Stromal cell of bone marrow (primary cell): ENCODE measurements at regions not wholly inside any gene's neighbourhood (a gene's known extent, or its start where the extent isn't known, plus 50 kb on each side); places are given as distances from the start of the nearest gene placed in this dataset.

Experiments used
- DNase-seq: peaks from one replicate; pipeline ENCODE4 v3.0.0-alpha.2; 2012; ENCODE audit warnings: low read depth

DNA sequence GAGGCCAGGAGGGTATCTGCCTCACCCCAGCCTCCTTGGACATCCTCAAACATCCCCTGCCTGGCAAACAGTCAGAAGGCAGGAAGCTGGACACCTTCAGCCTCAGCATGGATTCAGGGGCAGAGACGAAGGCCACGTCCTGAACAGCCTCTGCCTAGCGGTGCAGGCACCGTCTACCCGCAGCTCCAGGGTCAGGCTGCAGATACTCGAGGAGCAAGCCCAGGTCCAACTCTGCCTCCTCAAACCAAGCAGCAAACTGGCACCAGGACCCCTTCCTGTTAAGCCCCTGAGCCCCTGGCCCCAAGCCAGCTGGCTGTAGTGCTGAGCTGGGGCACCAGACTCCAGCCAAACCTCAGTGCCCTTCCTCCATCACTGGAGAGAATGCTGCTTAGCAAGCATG, 494.7 kb downstream of the NPHP4 start:
- DNase-seq = no peak

DNA sequence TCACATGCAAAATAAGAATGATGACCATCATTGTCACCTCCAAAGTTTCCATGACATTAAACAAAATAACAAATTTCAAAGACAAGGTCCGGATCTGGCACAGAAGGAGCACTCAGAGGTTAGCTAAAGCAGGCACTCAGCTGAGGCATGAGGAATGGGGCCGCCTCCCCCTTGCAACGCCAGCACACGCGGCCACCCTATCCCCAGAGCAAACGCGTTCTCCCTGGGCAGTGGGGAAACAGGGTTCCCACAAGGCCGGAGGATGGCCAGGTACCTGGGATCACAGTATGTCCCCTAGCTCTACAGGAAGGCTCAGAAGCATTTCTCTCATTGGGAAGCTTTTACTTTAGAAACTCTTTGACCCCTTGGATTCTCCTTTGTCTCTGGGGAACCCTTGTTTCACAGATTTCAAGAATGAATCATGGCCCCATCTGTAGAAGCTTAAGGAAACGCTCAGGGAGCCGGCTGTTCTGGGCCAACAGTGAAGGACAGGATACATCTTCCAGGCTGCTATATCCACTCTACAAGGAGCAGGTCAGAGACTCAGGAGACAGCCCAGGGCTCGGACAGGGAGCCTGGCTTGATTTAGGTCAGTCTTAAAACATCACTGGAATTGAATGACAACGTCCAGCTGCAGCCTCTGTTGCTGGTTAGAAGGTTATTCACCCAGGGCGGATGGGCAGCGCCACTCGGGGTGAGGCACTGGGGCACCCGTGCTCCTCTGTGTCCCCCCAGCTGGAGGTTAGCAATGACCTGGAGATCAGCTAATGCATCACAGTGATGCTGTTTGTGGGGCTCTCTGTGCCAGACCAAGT, 496.4 kb downstream of the NPHP4 start:
- no peak for DNase-seq

DNA sequence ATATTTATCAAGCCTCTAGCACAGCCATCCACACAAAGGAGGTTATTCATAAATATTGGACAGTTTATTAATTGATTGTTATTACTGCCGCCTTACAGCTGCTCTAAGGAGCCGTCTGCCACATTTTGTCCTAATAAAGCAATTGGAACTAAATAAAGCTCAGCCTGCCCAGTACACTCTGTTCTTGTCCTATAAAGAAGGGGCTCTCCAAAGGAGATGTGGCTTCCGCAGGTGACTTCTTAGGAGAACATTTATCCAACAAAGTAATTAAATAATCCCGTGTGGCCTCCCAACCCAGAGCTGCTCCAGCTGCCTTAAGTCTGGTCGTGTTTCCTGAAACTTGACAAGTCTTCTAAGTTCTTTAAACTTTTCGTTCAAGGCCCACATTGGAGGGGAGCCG, 497.7 kb downstream of the NPHP4 start:
- no peak for DNase-seq

DNA sequence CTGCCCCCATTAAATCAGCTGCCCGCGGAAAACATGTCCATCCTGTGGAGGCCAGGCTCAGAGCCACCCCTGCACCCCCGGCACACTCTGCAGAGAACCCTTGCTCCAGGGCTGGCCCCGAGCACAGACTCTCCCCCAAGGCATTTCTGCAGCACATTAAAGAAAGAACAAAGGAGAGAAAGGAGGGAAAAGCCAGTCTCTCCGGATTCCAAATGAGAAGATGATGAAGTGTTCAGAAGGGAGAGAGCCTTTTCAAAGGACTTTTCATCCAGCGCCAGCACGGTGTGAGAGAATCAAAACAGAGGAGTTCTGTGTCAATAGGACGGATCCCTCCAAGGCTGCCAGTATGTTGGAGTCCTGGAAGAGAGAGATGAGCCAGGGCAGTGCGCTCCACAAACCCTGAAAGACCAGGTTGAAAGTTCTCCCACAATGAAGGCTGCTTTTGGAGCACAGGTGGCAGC, 498.3 kb downstream of the NPHP4 start:
- no peak for DNase-seq

DNA sequence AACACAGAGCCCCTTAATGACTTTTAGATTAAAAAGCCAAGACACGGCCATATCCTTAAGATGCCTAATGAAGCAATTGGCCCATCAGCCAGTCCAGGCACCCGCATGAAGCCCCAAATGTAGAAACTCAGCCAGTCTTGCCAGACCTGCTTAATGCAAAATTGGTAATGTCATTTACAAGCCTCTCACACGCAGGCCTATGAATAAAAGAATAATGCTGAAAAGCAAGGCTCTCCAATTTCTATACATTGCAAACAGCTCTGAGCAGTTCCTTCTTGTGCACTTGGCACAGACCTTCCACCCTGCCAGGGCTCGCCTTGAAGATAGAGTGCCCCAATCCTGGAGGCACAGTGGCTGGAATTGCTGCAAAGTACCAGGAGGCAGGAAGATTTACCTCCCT, 498.9 kb downstream of the NPHP4 start:
- no peak for DNase-seq

DNA sequence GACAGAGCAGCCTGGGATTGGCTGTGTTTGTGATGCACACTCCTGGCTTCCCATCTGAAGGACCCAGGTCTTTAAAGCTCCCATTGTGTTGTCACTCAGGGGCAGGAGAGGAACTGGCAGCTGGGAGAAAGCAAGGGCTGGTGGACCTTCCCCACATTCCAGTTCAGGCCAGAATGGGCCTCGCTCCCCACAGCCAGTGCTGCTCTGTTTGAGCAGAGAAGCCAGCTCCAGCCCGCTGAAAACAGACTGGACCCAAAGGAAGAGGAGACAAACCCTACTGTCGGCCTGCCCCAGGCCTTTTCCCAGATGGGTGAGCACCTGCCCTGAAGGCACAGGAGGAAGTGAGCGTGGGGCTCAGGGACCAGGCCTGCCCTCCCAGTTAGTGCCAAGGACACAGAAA, 499.4 kb downstream of the NPHP4 start:
- DNase-seq = no peak

DNA sequence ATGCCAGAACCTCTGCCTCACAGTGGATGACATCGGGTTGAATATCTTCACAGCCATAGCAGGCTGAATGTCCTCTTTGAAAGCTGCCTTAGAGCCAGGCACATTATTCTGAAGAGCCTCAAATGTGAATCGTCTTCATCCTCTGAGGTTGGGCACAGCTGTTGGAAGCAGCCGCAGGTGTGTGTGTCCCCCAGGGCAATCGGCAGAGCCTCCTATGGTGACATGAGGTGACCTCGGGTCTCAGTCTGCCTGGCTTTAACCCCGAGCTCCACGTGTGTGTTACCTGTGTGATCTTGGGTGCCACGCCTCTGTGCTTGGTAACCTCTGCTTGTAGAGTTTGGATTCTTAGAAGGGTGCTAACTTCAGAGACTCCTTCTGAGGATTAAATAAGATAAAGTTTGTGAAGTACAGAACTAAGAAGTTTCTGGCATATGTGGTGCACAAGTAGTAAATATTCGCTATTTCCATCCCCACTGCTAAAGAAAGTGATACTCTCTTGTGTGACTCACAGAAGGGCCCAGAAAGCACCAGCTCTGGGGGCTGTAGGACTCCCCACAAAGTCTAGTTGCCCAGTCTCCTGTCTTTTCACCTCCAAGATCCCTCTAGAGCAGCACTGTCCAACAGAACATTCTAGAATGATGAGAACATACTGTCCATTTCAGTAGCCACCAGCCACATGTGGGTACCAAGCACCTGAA, 500.9 kb downstream of the NPHP4 start:
- DNase-seq = no peak

DNA sequence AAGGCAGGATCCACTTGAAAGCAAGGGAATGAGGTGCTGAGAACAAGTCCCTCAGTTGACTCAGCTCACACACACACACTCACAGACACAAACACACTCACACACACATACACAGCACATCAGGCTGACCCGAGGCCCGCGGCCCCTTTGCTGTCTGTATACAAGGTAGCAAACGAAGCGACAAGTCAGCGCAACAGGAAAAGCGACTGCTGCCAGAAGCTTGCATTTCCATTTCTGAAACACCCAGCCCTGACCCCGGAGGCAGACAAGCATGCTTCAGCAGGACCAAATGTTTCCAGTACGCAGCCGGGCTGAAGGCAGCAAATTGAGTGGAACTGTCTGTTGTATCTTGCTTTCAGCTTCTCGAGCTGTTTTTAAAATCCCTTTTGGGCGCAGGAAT, 501.6 kb downstream of the NPHP4 start:
- no peak for DNase-seq

DNA sequence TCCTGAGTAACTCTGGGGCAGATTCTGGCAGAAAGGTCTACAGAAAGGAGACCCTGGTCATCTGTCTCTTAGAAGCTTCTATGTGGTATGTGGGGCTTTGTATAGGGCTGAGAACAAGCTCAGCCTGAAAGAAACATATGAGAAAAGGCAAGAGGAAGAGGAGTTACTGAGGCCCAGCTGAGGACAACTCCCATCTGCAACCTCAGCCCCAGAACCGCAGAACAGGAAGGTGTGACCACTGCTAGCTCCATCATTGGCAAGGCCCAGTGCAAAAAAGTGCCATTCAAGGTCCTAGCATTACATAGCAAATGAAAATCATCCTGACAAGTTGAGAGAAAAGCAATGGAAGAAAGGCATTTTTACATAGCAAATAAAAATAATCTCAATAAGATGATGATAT, 503.8 kb downstream of the NPHP4 start:
- DNase-seq = no peak

DNA sequence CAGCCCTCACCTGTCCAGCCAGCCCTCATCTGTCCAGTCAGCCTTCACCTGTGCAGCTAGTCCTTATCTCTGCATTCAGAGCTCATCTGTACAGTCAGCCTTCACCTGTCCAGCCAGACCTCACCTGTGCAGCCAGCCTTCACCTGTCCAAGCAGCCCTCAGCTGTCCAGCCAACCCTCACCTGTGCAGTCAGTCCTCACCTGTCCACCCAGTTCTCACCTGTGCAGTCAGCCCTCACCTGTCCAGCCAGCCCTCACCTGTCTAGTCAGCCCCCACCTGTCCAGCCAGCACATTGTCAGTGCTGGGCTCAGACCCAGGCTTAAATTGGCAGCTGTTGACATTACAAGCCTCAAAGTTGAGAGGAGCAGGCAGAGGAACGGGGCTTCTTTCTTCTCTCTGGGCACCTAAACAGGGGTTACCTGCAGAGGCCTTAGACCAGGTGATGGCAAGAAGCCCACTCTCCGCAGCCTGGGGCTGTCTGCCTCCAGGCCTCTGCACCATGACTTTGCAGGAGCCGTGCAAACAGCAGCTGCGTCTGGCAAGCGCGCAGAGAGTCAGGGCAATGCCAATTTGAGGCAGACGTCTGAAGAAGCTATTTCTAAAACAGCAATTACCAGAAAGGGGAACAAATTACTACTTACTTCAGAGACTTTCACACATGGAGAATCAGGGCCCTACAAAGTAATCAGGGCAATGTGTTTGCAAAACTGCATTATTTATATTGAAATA, 506.1 kb downstream of the NPHP4 start:
- DNase-seq = no peak

DNA sequence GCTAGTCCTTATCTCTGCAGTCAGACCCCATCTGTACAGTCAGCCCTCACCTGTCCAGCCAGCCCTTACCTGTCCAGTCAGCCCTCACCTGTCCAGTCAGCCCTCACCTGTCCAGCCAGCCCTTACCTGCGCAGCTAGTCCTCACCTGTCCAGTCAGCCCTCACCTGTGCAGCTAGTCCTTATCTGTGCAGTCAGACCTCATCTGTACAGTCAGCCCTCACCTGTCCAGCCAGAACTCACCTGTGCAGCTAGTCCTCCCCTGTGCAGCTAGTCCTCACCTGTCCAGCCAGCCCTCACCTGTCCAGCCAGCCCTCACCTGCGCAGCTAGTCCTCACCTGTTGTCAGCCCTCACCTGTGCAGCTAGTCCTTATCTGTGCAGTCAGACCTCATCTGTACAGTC, 506.8 kb downstream of the NPHP4 start:
- DNase-seq = no peak

DNA sequence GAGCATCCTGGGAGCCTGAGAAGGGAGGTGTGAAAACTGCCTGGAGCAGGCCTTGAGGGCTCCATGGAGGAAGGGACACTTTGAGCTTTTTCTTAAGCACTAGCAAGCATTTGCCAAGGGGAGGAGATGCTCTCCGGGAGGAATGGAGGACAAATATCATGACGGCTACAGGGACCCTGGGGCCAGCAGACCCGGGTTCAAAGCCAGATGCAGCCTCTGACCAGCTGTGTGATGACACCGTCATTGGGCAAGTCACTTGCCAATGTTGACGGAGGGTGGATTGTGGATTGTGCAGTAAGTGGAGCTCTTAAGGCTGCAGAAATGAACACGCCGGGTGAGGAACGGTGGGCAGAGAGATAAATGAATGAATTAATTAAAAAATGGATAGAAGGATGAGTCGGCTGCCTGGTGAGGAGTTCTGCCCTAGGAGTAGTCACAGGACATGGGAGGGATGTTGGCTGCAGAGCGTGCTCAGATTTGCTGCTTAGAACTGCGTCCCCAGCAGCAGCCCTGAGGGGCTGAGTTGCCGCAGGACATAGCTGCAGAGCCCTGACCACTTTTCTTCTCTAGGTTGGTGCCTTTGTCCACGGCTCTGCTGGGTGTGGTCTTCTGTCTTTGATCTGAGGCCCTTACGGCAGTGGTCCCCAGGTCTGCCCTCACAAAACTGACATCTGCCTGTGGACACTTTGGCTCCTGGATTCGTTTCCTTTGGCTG, 507.6 kb downstream of the NPHP4 start:
- DNase-seq = no peak

DNA sequence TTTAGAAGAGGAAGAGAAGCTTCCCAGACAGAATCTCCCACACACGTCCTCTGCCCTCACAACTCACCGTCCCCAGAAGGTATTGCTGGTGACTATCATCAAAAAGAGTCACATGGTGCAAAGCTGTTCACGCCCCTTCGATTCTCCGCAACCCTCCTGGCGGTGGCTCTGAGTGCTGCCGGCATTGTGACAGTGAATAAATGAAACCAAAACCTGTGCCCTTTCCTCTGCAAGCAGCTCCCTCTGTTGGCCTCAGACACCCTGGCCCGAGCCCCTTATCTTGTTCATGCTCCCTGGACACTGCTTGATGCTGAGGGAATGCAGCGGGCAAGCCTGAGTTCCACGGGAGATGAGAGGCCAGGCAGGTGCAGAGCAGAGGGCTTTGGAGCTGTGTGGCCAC, 510.3 kb downstream of the NPHP4 start:
- no peak for DNase-seq

DNA sequence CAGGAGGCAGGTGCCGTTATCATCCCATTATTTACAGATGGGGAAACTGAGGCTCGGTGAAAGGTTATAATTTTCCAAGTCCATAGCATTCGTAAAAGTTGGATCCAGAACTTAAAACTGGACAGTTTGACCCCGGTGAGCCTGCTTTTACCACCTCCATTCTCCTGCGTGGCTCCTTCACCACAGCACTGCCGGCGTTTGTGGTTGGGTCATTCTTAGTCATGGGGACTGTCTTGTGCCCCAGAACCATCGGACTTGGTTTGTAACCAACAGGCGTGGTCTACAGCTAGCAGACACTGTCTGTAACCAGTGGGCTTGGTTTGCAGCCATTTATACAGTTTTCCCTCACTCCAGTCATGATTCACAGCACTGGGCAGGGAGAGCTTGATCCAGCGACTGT, 511.3 kb downstream of the NPHP4 start:
- no peak for DNase-seq

DNA sequence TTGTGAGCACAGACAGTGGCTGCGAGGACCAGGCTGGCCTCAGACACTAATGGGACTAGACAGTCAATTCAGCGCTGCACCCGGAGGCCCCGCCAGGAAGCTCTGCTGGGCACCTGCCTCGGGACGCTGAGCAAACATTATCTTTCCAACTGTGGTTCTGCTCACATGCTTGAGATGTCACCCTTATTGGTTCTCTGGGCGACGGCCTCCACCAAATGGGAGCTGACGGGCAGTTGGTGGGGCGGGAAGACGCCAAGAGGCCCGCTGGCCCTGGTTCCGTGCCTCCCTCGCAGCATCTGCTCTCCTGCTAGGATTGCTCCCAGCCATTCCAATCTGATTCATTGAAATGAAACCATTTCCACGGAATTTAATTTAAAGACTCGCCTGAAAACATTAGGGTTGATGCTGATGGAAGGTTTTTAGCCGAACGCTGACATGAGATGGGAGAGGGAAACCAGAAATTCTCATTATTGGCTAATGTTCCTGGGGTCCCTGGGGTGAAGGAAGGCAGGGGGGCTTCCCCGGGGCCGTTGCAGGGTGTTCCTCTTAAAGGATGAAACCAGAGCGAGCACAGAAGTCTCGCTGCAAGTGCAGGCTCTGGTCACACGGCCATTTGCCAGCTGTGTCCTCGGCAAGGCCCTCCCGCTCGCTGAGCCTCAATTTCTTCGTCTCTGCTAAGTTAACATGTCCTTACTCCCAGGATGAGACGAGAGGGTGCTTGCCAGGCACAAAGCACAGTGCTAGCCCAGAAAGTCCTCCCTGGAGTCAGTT, 512.2 kb downstream of the NPHP4 start:
- DNase-seq = no peak

DNA sequence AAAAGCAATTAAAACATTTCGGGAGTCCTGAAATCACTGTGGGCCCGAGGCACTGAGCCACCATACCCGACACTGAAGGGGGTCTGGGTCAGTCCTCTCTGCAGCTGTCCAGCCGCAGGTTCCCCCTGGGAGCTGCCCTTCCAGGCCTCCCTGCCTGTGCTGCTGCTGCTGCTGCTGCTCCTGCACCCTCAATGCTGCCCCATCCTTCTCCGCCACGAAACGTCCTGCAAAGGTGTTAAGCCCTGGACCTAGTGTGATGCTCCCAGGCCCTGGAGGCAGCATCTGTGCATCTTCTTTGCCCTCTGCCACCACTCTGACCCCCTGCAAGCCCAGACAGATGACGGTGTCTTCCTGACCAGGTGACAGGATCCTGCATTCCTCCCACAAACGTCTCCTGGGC, 513.3 kb downstream of the NPHP4 start:
- no peak for DNase-seq

DNA sequence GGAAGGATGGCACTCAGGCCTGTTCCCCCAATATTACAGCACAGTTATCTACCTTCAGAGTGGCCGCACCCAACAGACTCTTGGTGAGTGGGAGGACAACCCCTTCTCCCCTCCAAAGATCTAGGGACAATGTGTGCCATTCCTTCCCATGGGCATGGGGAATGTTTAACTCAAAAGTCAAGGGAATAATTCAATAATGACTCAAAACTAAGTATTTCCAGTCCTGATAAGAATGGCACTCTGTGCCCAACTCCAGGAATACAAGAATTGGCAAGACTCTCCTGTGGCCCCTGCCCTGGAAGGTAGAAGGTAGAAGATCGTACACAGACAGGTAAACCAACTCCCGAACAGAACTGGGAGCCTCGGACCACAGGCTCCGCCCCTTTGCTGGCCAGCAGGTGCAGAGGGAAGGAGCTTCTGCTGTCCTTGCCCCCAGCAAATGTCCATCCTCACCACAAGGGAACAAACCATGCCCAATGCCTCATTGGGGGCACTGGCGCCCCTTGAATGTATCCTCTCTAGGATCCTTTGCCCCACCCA, 514.0 kb downstream of the NPHP4 start:
- DNase-seq = no peak

DNA sequence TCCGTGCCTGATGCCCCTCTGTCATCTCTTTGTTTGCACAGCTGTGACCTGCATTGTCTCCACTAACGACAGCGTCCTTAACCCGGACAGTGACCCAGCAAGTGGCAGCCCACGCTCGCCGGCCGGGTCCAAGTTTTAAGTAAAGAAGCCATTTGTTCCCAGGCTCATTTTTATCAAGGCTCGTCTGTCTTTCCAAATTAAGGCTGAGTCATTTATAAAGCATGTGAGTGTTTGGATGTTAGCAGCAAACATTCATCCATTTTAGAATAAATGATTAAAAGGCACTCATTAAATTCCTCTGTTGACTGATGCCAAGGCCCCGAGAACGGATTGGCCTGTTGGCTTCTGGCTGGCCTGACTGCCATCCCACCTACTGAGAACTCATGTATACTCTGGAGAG, 514.5 kb downstream of the NPHP4 start:
- DNase-seq = no peak

DNA sequence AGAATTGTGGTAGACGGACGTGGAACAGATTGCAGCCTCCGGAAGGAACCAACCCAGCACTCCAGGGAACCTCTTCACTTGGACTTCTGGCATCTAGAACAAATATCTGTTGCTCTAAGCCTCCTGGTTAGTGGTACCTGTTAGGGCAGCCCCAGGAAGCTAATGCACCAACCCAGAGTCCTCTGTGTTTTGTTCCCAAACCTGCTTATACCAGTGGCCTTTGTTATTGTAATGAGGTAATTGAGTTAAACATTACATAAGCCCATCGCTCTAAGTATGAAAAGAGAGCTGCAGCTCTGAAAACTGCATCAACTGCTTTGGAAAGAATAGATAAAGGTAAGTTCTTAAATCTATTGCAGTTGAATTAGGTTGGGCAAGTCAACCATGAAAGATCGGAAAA, 516.7 kb downstream of the NPHP4 start:
- no peak for DNase-seq

DNA sequence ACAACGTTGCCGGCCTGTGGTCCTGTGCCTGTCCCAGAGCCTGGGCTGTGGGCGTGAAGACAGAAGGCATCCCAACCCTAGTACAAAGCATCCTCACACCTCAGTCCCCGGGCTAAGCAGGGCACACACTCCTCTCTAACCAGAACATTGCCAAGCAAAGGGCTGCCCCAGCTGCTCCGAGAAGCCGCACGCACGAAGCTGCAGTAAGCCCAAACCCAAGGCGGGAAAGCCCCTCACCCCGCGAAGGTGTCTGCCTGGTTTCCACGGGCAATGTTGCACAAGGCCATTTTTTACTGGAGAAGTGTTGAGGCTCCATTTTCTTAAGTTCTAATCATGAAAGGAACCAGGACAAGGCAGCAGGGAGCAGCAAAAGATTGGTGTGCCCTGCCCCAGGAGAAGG, 519.0 kb downstream of the NPHP4 start:
- DNase-seq = no peak

DNA sequence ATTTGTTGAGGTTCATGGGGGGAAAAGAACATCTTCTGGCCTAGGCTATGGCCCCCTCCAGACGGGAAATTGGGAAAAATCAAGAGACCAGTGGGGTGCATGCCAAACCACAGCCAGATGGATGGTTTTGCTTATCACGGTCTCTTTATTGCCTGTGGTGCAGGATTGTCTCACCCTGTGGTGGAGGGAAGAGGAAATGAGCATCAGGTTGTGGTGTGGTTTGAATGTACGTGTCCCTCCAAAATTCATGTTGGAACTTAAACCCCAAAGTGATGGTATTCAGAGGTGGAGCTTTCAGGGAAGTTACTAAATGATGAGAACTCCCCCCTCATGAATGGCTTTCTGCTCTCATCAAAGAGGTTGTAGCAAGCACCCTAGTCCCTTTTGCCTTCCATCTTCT, 525.7 kb downstream of the NPHP4 start:
- no peak for DNase-seq
